GM12874 (cell line): ENCODE measurements at regions not wholly inside any gene's neighbourhood (a gene's known extent, or its start where the extent isn't known, plus 50 kb on each side); places are given as distances from the start of the nearest gene placed in this dataset.

Experiments used
- CTCF ChIP-seq: IDR thresholded peaks from 2 replicates; pipeline ENCODE4 v1.5.1; 2011; ENCODE audit warnings: low read depth, mild to moderate bottlenecking, control low read depth, low read length, moderate library complexity; ENCODE audit not compliant: insufficient read depth

- no peak for TF ChIP-seq CTCF
Observed at GRCh38 chr14:97748616-97749015, 951.4 kb downstream of the VRK1 start.

GRCh38 chr14:97757491-97757890, 960.3 kb downstream of the VRK1 start:
- no peak for TF ChIP-seq CTCF

GRCh38 chr14:97760050-97760449, 962.9 kb downstream of the VRK1 start:
- TF ChIP-seq CTCF: no peak

GRCh38 chr14:97762386-97762785, 965.2 kb downstream of the VRK1 start:
- TF ChIP-seq CTCF: no peak

- no peak for TF ChIP-seq CTCF
Observed at GRCh38 chr14:97771340-97772045, 974.3 kb downstream of the VRK1 start.

GRCh38 chr14:97773598-97773997, 976.4 kb downstream of the VRK1 start:
- no peak for TF ChIP-seq CTCF

GRCh38 chr14:97776890-97777558, 979.8 kb downstream of the VRK1 start:
- TF ChIP-seq CTCF: no peak
